ENCODE measurements at regions not wholly inside any gene's neighbourhood (a gene's known extent, or its start where the extent isn't known, plus 50 kb on each side); places are given as distances from the start of the nearest gene placed in this dataset.

GRCh38 chr14:62314221-62314620 lies 552.0 kb downstream of the SNAPC1 start:
- in situ Hi-C loops (cut with HindIII; ENCODE audit: extremely low pct_ligation_motif_present, low pct_unique_long_range_greater_than_20kb) (no loop called here), intact Hi-C loops (cut with micrococcal nuclease; ENCODE audit: unreplicated experiment) (no loop called here)
- no peaks in the 10 kb centered on the region for H3K27me3 ChIP-seq (ENCODE audit: control insufficient read depth in 1 of 2, insufficient read depth in 2 of 2, low read length in 2 of 2)
- POLR2A ChIA-PET = no interaction called here
- no peaks in the 10 kb centered on the region for H4K20me1 ChIP-seq (ENCODE audit: insufficient read depth, low read length)
- H3K79me2 ChIP-seq (ENCODE audit: insufficient read depth, low read length) = no peaks in the 10 kb centered on the region
- 0% methylated on average over 2 of the region's 2 CpGs for WGBS (ENCODE audit: low lambda C conversion rate)
- CTCF ChIA-PET (ENCODE audit: low intra/inter-chr PET ratio, low total read pairs) = no interaction called here
- no peak overlapping the region for H2AFZ ChIP-seq (ENCODE audit: low read length)
- H3K4me1 ChIP-seq (ENCODE audit: insufficient read depth, low read length) = no peaks in the 10 kb centered on the region
- H3K36me3 ChIP-seq (replicated peaks in 1 of 2; ENCODE audit: control insufficient read depth in 1 of 2, insufficient read depth in 2 of 2, low read length in 2 of 2) = no peaks in the 10 kb centered on the region
- no peak overlapping the region for H3K9ac ChIP-seq (ENCODE audit: insufficient read depth, low read depth, low read length)
- ATAC-seq (no peak), DNase-seq (ENCODE audit: low spot score) (no peak), FAIRE-seq (no peak)
- H3K4me2 ChIP-seq (ENCODE audit: low read depth, low read length) = no peak overlapping the region
- H3K27ac ChIP-seq (ENCODE audit: extremely low read length, insufficient read depth, low read length) = no peak overlapping the region
- H3K9me3 ChIP-seq (ENCODE audit: low read length) = 0 out of 2 replicates have a peak, but pooled peaks cover 10% of the 10 kb centered on the region
- BruUV-seq (replicated peaks) = no TSS peak
- no peak overlapping the region for H3K4me3 ChIP-seq (replicated peaks in 1 of 3; ENCODE audit: insufficient read depth in 1 of 3, low read depth in 2 of 3, low read length in 3 of 3)
- no peak for TF ChIP-seq POGZ (CRISPR knock-in tag; IDR thresholded peaks at IDR 0.05)
- TF ChIP-seq, protein P1, sequence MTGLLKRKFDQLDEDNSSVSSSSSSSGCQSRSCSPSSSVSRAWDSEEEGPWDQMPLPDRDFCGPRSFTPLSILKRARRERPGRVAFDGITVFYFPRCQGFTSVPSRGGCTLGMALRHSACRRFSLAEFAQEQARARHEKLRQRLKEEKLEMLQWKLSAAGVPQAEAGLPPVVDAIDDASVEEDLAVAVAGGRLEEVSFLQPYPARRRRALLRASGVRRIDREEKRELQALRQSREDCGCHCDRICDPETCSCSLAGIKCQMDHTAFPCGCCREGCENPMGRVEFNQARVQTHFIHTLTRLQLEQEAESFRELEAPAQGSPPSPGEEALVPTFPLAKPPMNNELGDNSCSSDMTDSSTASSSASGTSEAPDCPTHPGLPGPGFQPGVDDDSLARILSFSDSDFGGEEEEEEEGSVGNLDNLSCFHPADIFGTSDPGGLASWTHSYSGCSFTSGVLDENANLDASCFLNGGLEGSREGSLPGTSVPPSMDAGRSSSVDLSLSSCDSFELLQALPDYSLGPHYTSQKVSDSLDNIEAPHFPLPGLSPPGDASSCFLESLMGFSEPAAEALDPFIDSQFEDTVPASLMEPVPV (CRISPR knock-in tag; IDR thresholded peaks at IDR 0.05) = no peak
- TF ChIP-seq BATF2 (CRISPR knock-in tag; IDR thresholded peaks at IDR 0.05) = no peak
- no peak for TF ChIP-seq ZNF33A (CRISPR knock-in tag; IDR thresholded peaks at IDR 0.05; ENCODE audit: borderline replicate concordance)

- WGBS (ENCODE audit: low lambda C conversion rate) = 0% methylated on average over 1 of the region's 1 CpG
- Histone ChIP-seq H3K9ac (ENCODE audit: insufficient read depth, low read depth, low read length) (no peak overlapping the region), H3K27ac (ENCODE audit: extremely low read length, insufficient read depth, low read length) (no peak overlapping the region), H3K27me3 (ENCODE audit: control insufficient read depth in 1 of 2, insufficient read depth in 2 of 2, low read length in 2 of 2) (no peaks in the 10 kb centered on the region), H3K79me2 (ENCODE audit: insufficient read depth, low read length) (no peaks in the 10 kb centered on the region), H3K4me2 (ENCODE audit: low read depth, low read length) (no peak overlapping the region), H3K9me3 (ENCODE audit: low read length) (0 out of 2 replicates have a peak, but pooled peaks cover 7% of the 10 kb centered on the region), H3K4me3 (replicated peaks in 1 of 3; ENCODE audit: insufficient read depth in 1 of 3, low read depth in 2 of 3, low read length in 3 of 3) (no peak overlapping the region), H4K20me1 (ENCODE audit: insufficient read depth, low read length) (no peaks in the 10 kb centered on the region), H3K36me3 (replicated peaks in 1 of 2; ENCODE audit: control insufficient read depth in 1 of 2, insufficient read depth in 2 of 2, low read length in 2 of 2) (no peaks in the 10 kb centered on the region), H2AFZ (ENCODE audit: low read length) (no peak overlapping the region), H3K4me1 (ENCODE audit: insufficient read depth, low read length) (no peaks in the 10 kb centered on the region)
- intact Hi-C loops (cut with micrococcal nuclease; ENCODE audit: unreplicated experiment) = no loop called here
- CTCF ChIA-PET (ENCODE audit: low intra/inter-chr PET ratio, low total read pairs) = no interaction called here
- FAIRE-seq = no peak
- no TSS peak for BruUV-seq (replicated peaks)
- in situ Hi-C loops (cut with HindIII; ENCODE audit: extremely low pct_ligation_motif_present, low pct_unique_long_range_greater_than_20kb) = no loop called here
- no peak for DNase-seq (ENCODE audit: low spot score)
- ATAC-seq = no peak
- POLR2A ChIA-PET = no interaction called here
- TF ChIP-seq U2AF2 (IDR thresholded peaks at IDR 0.05; ENCODE audit: low read depth, low read length) (no peak), HNRNPUL1 (IDR thresholded peaks at IDR 0.05; ENCODE audit: low read depth, low read length) (no peak), KDM3A (CRISPR knock-in tag; IDR thresholded peaks at IDR 0.05; ENCODE audit: low read depth) (no peak), HMGA1 (CRISPR knock-in tag; conservative IDR thresholded peaks at IDR 0.05) (no peak), ZNF775 (CRISPR knock-in tag; IDR thresholded peaks at IDR 0.05; ENCODE audit: borderline replicate concordance) (no peak), REST (IDR thresholded peaks at IDR 0.05; ENCODE audit: borderline replicate concordance in 1 of 2, low read depth in 1 of 2, low read length in 2 of 2) (no peak)
- TF ChIP-seq, protein P2, sequence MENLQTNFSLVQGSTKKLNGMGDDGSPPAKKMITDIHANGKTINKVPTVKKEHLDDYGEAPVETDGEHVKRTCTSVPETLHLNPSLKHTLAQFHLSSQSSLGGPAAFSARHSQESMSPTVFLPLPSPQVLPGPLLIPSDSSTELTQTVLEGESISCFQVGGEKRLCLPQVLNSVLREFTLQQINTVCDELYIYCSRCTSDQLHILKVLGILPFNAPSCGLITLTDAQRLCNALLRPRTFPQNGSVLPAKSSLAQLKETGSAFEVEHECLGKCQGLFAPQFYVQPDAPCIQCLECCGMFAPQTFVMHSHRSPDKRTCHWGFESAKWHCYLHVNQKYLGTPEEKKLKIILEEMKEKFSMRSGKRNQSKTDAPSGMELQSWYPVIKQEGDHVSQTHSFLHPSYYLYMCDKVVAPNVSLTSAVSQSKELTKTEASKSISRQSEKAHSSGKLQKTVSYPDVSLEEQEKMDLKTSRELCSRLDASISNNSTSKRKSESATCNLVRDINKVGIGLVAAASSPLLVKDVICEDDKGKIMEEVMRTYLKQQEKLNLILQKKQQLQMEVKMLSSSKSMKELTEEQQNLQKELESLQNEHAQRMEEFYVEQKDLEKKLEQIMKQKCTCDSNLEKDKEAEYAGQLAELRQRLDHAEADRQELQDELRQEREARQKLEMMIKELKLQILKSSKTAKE (CRISPR knock-in tag; IDR thresholded peaks at IDR 0.05; ENCODE audit: borderline replicate concordance) = no peak
These were observed 552.7 kb downstream of the SNAPC1 start for GRCh38 chr14:62314871-62315270.

Data from HepG2 (cell line).